ENCODE measurements at regions not wholly inside any gene's neighbourhood (a gene's known extent, or its start where the extent isn't known, plus 50 kb on each side); places are given as distances from the start of the nearest gene placed in this dataset.

DNA sequence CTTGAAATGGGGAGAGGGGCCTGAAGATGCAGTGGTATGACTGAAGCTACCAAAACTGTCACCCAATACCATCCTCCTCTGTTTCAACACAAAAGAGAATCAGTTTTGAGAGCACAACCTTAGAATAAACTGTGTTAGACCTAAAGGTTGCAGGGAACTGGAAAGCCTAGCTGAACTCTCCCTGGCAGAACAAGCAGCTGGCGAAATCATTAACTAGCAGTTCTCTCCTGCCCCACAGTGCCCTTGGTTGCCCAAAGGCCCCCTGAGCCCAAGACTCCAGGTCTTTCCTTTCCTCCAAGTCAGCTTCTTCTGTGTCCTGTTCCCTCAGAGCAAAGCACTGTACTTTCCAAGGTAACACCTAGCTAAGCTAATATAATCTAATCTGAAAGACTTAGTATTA, 135.4 kb upstream of the SLC30A5 start:
- DNase-seq: no peak

DNA sequence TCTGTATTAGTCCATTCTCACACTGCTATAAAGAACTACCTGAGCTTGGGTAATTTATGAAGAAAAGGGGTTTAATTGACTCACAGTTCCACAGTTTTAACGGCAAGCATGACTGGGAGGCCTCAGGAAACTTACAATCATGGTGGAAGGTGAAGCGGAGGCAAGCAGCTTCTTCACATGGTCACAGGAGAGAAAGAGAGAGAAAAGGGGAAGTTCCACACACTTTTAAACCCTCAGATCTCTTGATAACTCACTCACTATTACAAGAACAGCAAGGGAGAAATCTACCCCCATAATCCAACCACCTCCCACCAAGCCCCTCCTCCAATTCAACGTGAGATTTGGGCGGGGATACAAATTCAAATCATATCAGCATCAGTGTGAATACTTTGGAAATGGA, 133.4 kb upstream of the SLC30A5 start:
- no peak for DNase-seq

GRCh38 chr5:68960961-68961360, 132.9 kb upstream of the SLC30A5 start:
- DNase-seq: no peak

DNA sequence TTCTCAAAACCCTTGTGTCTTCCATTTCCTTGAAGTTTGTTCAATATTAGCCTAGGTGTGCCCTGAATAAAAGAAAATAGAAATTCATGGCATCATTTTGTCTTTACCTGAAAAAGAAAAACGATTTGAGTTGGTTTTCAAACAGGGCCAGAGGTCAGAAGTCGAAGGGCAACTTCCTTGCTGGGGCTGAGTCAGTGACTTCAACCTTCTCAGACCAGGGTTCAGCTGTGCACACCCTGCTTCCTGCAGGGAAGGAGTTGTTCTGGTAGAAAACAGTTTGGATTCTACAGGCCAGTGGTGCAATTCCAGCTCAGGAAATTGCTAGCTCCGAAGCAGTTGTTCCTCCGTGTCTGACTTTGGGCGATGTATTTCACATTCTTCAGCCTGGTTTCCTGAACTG, 132.1 kb upstream of the SLC30A5 start:
- no peak for DNase-seq

- peak; percentile 43 for DNase-seq
Measured at GRCh38 chr5:68962757-68963484, 130.9 kb upstream of the SLC30A5 start.

DNA sequence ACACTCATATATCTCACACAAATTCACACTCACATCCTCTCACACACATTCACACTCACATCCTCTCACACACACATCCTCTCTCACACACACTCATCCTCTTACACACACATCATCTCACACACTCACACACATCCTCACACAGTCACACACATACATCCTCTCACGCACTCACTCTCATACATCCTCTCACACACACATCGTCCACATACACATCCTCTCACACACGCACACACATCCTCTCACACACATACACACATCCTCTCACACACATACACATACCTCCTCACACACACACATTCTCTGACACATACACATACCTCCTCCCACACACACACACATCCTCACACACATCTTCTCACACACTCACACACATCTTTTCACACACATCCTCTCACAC, 129.1 kb upstream of the SLC30A5 start:
- no peak for DNase-seq

DNA sequence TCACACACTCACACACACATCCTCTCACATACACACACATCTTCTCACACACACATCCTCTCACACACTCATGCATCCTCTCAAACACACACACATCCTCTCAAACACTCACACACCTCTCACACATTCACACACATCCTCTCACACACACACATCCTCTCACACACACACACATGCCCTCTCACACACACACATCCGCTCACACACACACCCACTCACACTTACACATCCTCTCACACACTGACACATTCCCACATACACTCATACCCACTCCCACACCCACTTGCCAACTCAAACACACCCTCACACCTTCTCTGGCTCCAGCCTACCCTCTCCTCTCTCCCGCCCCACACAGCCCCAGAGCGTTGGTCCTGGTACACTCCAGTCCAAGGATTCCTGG, 127.9 kb upstream of the SLC30A5 start:
- no peak for DNase-seq

- no peak for DNase-seq
Measured at GRCh38 chr5:68966596-68966995, 127.2 kb upstream of the SLC30A5 start.

GRCh38 chr5:68968429-68968828, 125.4 kb upstream of the SLC30A5 start:
- DNase-seq: no peak

- DNase-seq: no peak
Measured at GRCh38 chr5:68970617-68971016, 123.2 kb upstream of the SLC30A5 start.

DNA sequence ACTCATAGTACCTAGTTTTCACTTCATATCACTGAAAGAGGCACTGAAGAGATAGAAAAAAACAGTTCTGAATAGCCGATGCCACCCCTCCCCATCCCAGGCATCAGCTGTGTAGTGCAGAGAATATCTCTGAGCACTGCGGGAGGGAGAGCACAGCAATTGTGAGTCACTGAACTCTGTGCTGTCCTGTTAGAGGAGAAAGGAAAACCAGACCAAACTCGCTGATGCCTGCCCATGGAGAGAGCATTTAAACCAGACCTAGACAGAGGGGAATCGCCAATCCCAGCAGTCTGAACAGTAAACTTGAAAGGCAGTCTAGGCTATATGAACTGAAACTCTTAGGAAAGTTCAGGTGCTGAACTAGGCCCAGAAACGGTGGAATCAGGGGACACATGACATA, 120.1 kb upstream of the SLC30A5 start:
- DNase-seq: no peak

GRCh38 chr5:68983043-68983442, 110.8 kb upstream of the SLC30A5 start:
- no peak for DNase-seq

- no peak for DNase-seq
Measured at GRCh38 chr5:68983959-68984358, 109.9 kb upstream of the SLC30A5 start.

DNA sequence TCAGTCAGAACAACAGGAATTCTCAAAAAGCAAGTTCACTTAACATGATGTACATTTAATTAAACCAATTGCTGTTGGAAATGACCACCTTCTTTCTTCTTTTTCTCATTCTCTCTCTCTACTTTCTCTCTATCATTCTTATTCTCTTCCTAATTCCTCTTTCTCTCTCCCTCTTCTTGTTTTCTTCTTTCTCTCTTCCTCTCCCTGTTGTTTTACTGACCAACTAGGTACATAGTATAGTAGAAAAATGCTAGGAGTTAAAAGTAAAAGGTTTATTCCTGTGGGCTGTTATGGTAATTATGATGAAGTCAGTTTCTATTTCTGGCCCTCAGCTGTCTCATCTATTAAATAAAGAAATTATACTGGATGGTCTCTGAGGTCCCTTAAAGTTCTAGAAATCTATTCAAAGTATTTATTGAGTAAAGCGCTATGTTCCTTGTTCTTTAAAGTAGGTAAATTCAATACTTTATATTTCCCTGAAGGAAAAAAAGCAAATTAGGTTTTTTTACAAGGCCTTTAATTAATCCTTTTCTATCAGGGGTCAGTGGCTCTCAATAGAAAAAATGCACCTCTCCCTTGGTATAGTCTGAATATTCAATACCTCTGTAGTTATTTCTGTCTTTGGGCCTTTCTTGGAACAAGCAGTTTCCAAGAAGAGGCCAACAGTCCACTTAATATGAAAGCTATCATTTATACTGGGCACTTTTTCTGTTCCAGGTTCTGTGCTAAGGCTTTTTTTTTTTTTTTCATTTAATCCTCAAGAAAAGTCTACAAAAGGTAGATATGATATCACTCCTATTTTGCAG, 102.3 kb upstream of the SLC30A5 start:
- DNase-seq: no peak

- DNase-seq: no peak
Measured at GRCh38 chr5:68994645-68995044, 99.2 kb upstream of the SLC30A5 start.

GRCh38 chr5:68995845-68996545, 97.8 kb upstream of the SLC30A5 start:
- DNase-seq: no peak

DNA sequence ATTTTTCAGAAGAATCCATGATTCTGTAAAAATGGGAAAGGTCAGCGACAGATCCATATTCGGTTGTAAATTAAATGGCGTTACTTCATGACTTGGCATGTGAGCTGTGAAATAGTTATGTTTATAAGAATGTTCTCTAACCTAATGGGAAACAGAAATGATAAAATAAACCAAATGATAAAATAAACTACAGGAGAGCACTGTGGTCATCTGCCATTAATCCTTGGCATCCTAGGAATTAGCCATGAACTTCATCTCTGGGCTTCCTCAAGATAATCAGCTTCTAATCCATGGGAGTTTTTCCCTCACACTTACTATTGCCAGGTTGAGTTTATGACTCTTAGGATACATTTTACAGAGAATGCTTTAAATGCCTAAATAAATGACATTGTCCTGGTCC, 94.6 kb upstream of the SLC30A5 start:
- DNase-seq: no peak

GRCh38 chr5:69000216-69000919, 93.4 kb upstream of the SLC30A5 start:
- no peak for DNase-seq

DNA sequence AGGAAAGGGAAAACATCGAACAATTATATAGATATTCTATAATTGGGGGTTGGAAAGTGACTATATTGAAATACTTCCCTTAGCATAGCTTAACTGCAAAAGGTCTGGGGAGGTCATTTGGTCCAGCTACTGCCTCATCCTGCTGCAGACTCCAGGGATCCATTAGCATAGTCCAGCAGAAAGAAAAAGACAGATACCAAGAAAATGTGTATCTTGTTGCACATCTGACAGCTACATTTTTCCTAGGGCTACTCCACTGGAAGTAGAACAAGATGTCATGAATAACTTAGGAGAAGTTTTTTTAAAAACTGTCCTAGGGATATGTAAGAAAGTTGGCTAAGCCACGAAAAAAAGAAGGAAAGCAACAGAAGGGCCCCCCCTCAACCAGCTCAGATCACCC, 92.9 kb upstream of the SLC30A5 start:
- DNase-seq: no peak

- DNase-seq: no peak
Measured at GRCh38 chr5:69001627-69002026, 92.2 kb upstream of the SLC30A5 start.

DNA sequence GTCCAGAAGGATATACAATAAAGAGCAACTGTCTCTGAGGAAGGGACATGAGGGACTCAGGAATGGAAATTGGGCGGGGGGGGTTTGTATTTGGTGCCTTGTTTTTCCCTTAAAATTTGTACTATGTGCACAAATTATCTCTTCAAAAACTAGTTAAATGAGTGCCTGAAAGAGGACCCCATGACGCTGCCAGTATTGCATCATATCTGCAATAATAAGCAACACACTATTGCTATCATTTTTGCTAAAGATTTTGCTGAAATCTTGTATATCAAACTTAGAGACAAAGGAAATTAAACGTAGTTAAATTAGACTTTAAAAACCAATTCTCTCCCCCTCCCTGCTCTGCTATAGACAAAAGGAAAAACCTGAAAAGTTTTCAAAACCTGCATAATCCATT, 89.7 kb upstream of the SLC30A5 start:
- DNase-seq: no peak

GRCh38 chr5:69004676-69005075, 89.1 kb upstream of the SLC30A5 start:
- DNase-seq: no peak

GRCh38 chr5:69006030-69006429, 87.8 kb upstream of the SLC30A5 start:
- no peak for DNase-seq
